ENCODE measurements at regions not wholly inside any gene's neighbourhood (a gene's known extent, or its start where the extent isn't known, plus 50 kb on each side); places are given as distances from the start of the nearest gene placed in this dataset.

GRCh38 chr12:91732086-91732485, 413.6 kb downstream of the BTG1 start:
- no peak overlapping the region for H3K4me3 ChIP-seq (ENCODE audit: low read depth, low read length, poor library complexity, severe bottlenecking)
- intact Hi-C loops (cut with micrococcal nuclease; ENCODE audit: unreplicated experiment) = no loop called here
- H3K4me1 ChIP-seq (ENCODE audit: insufficient read depth, low read length, poor library complexity, severe bottlenecking) = no peaks in the 10 kb centered on the region
- ChIA-PET POLR2A (ENCODE audit: low non-redundant PET) (no interaction called here), CTCF (no interaction called here)
- H3K9me3 ChIP-seq (ENCODE audit: low read depth, low read length, poor library complexity, severe bottlenecking) = no peaks in the 10 kb centered on the region
- H3K36me3 ChIP-seq (ENCODE audit: insufficient read depth, low read length, poor library complexity, severe bottlenecking) = no peaks in the 10 kb centered on the region
- BruUV-seq (replicated peaks) = no TSS peak
- TF ChIP-seq EZH2 (IDR thresholded peaks at IDR 0.05; ENCODE audit: borderline replicate concordance, low read depth, low read length, poor library complexity, severe bottlenecking) (no peak), CTCF (conservative IDR thresholded peaks at IDR 0.05; ENCODE audit: low read depth, low read length) (no peak)
- no peaks in the 10 kb centered on the region for H3K27me3 ChIP-seq (replicated peaks; ENCODE audit: insufficient read depth, low read depth, low read length, poor library complexity)
- H3K27ac ChIP-seq (ENCODE audit: low read depth, low read length, poor library complexity, severe bottlenecking) = no peak overlapping the region
- no peak for DNase-seq (ENCODE audit: low spot score)

GRCh38 chr12:91729543-91729942, 416.1 kb downstream of the BTG1 start:
- ChIA-PET CTCF (no interaction called here), POLR2A (ENCODE audit: low non-redundant PET) (no interaction called here)
- BruUV-seq (replicated peaks) = no TSS peak
- Histone ChIP-seq H3K27ac (ENCODE audit: low read depth, low read length, poor library complexity, severe bottlenecking) (no peak overlapping the region), H3K9me3 (ENCODE audit: low read depth, low read length, poor library complexity, severe bottlenecking) (no peaks in the 10 kb centered on the region), H3K36me3 (ENCODE audit: insufficient read depth, low read length, poor library complexity, severe bottlenecking) (no peaks in the 10 kb centered on the region), H3K4me3 (ENCODE audit: low read depth, low read length, poor library complexity, severe bottlenecking) (no peak overlapping the region), H3K4me1 (ENCODE audit: insufficient read depth, low read length, poor library complexity, severe bottlenecking) (no peaks in the 10 kb centered on the region), H3K27me3 (replicated peaks; ENCODE audit: insufficient read depth, low read depth, low read length, poor library complexity) (no peaks in the 10 kb centered on the region)
- no peak for DNase-seq (ENCODE audit: low spot score)
- intact Hi-C loops (cut with micrococcal nuclease; ENCODE audit: unreplicated experiment) = no loop called here
- TF ChIP-seq EZH2 (IDR thresholded peaks at IDR 0.05; ENCODE audit: borderline replicate concordance, low read depth, low read length, poor library complexity, severe bottlenecking) (no peak), CTCF (conservative IDR thresholded peaks at IDR 0.05; ENCODE audit: low read depth, low read length) (no peak)

GRCh38 chr12:91723191-91723590, 422.5 kb downstream of the BTG1 start:
- no peaks in the 10 kb centered on the region for H3K36me3 ChIP-seq (ENCODE audit: insufficient read depth, low read length, poor library complexity, severe bottlenecking)
- TF ChIP-seq CTCF (conservative IDR thresholded peaks at IDR 0.05; ENCODE audit: low read depth, low read length) = no peak
- no peak for TF ChIP-seq EZH2 (IDR thresholded peaks at IDR 0.05; ENCODE audit: borderline replicate concordance, low read depth, low read length, poor library complexity, severe bottlenecking)
- intact Hi-C loops (cut with micrococcal nuclease; ENCODE audit: unreplicated experiment) = no loop called here
- no peak overlapping the region for H3K27ac ChIP-seq (ENCODE audit: low read depth, low read length, poor library complexity, severe bottlenecking)
- H3K9me3 ChIP-seq (ENCODE audit: low read depth, low read length, poor library complexity, severe bottlenecking) = no peaks in the 10 kb centered on the region
- no peak for DNase-seq (ENCODE audit: low spot score)
- POLR2A ChIA-PET (ENCODE audit: low non-redundant PET) = no interaction called here
- no peak overlapping the region for H3K4me3 ChIP-seq (ENCODE audit: low read depth, low read length, poor library complexity, severe bottlenecking)
- no peaks in the 10 kb centered on the region for H3K27me3 ChIP-seq (replicated peaks; ENCODE audit: insufficient read depth, low read depth, low read length, poor library complexity)
- no peaks in the 10 kb centered on the region for H3K4me1 ChIP-seq (ENCODE audit: insufficient read depth, low read length, poor library complexity, severe bottlenecking)
- CTCF ChIA-PET = no interaction called here
- no TSS peak for BruUV-seq (replicated peaks)

Data from A673 (cell line).